ENCODE measurements at regions not wholly inside any gene's neighbourhood (a gene's known extent, or its start where the extent isn't known, plus 50 kb on each side); places are given as distances from the start of the nearest gene placed in this dataset.

GRCh38 chr5:36366883-36367282, 65.2 kb upstream of the RANBP3L start:
- TF ChIP-seq CTCF (conservative IDR thresholded peaks at IDR 0.05) (no peak), ZFX (IDR thresholded peaks at IDR 0.05) (no peak)
